ENCODE measurements at regions not wholly inside any gene's neighbourhood (a gene's known extent, or its start where the extent isn't known, plus 50 kb on each side); places are given as distances from the start of the nearest gene placed in this dataset.

DNA sequence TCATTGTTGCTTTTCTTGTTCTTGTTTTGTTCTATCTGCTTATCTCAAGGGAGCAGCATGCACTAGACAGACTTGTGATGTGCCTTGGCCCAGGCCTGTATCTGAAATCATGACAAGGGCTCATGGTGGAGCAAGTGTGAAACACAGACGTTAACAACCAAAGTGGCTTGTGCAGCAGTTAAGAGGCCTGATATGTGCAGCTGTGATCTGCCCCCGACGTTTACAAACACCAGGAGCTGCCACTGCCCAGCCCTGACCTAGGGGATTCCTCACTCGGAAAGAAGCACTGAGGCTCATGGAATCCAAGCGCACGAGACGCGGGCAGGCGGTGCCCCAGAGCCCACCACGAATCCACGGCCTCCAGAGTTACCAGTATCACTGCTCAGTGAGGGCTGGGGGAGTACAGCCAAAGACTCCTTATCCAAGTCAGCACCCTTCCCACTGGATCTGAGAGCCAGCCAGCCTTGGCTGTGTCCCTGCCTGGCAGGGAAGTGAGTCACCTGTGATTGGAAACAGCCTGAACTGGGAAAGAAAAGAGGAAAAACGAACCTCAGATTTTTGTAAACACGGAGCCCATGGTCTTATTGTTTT lies 62.3 kb upstream of the SNTG2 start:
- intact Hi-C loops (cut with DNase I), result no loop called here
- H3K9me3 ChIP-seq, result no peaks in the 10 kb centered on the region
- no peaks in the 10 kb centered on the region for H3K36me3 ChIP-seq
- DNase-seq, result no peak
- peaks cover 0 to 8% (median 4%) of the 10 kb centered on the region in 4 donors for H3K4me1 ChIP-seq
- WGBS, 2 donors, result 79 to 84% methylated on average over 13 of the region's 13 CpGs
- no peak overlapping the region for H3K27ac ChIP-seq
- H3K4me3 ChIP-seq, result no peak overlapping the region
- peaks cover 0 to 40% (median 0%) of the 10 kb centered on the region in 3 donors for H3K27me3 ChIP-seq
- TF ChIP-seq POLR2A (IDR thresholded peaks at IDR 0.05) (no peak), POLR2AphosphoS5 (IDR thresholded peaks at IDR 0.05) (no peak), EP300 (IDR thresholded peaks at IDR 0.05) (no peak)
- TF ChIP-seq, protein P1, sequence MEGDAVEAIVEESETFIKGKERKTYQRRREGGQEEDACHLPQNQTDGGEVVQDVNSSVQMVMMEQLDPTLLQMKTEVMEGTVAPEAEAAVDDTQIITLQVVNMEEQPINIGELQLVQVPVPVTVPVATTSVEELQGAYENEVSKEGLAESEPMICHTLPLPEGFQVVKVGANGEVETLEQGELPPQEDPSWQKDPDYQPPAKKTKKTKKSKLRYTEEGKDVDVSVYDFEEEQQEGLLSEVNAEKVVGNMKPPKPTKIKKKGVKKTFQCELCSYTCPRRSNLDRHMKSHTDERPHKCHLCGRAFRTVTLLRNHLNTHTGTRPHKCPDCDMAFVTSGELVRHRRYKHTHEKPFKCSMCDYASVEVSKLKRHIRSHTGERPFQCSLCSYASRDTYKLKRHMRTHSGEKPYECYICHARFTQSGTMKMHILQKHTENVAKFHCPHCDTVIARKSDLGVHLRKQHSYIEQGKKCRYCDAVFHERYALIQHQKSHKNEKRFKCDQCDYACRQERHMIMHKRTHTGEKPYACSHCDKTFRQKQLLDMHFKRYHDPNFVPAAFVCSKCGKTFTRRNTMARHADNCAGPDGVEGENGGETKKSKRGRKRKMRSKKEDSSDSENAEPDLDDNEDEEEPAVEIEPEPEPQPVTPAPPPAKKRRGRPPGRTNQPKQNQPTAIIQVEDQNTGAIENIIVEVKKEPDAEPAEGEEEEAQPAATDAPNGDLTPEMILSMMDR (IDR thresholded peaks at IDR 0.05), result no peak

DNA sequence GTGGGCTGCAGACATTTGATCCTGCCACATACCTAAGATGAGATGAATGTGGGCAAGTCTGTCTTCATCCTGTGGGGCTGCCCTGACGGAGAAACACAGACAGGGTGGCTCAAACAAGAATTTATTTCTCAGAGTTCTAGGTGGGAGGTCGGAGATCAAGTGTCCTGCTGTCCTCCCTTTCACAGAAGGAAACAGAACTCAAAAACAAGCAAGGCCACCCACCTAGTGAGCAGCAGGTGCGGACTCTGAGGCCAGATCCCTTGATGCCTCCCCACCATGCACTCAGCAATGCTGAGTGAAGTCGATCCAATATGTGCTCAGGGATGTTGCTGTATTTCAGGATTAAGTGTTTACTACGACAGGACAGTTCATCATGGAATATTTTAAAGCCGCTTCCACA lies 63.0 kb upstream of the SNTG2 start:
- no peaks in the 10 kb centered on the region for H3K9me3 ChIP-seq
- no peak overlapping the region for H3K4me3 ChIP-seq
- TF ChIP-seq POLR2A (IDR thresholded peaks at IDR 0.05) (no peak), EP300 (IDR thresholded peaks at IDR 0.05) (no peak)
- H3K36me3 ChIP-seq, result no peaks in the 10 kb centered on the region
- peaks cover 0 to 8% (median 4%) of the 10 kb centered on the region in 4 donors for H3K4me1 ChIP-seq
- no peak for DNase-seq
- peaks cover 0 to 44% (median 0%) of the 10 kb centered on the region in 3 donors for H3K27me3 ChIP-seq
- intact Hi-C loops (cut with DNase I), result no loop called here
- WGBS, 2 donors, result 78 to 79% methylated on average over 6 of the region's 6 CpGs
- no peak overlapping the region for H3K27ac ChIP-seq

DNA sequence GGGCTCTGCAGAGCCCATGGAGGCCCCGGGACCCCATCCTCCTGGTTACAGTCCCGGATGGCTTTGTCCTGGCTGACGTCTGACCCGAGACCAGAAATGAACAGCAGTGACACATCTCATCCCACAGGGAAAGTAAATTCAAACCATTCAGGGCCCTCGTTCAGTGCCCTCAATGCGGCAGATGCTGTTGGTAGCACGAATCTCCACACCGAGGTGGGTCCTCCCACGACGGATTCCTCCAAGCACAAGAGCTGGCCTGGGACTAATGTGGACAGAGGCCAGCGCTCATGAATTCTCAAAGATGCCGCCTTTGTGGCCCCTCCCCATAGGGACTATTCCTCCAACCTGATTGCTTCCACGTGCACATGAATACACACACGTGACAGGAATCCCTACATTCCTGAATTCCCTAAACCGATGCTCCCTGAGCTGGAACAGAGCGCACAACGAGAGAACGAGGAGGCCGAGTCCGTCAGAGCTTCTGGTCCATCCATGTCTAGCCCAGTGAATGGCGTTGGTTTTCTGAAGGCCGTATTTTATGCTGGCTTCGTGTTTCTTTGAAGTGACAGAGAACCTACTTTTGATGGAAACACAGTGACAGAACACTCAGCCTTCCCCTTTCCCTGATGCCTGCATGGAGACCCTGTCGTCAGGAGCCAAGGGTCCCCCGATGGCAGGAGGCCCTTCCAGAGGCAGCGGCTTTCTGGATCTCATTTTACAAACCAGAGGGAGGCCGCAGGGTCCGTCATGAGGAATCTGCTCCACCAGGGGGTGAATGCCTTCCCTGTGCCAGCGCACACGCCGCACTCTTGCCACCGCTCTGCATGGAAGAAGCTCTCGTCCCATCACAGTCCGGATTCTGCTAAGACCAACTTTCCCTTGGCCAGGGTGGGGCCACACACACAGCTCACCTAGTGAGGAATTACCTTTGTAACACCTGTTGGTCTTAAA lies 64.3 kb upstream of the SNTG2 start:
- no peaks in the 10 kb centered on the region for H3K36me3 ChIP-seq
- peaks cover 0 to 8% (median 4%) of the 10 kb centered on the region in 4 donors for H3K4me1 ChIP-seq
- TF ChIP-seq POLR2AphosphoS5 (IDR thresholded peaks at IDR 0.05) (no peak), POLR2A (IDR thresholded peaks at IDR 0.05) (no peak), EP300 (IDR thresholded peaks at IDR 0.05) (no peak)
- TF ChIP-seq, protein P1 (IDR thresholded peaks at IDR 0.05), result no peak
- no peak overlapping the region for H3K27ac ChIP-seq
- H3K4me3 ChIP-seq, result no peak overlapping the region
- intact Hi-C loops (cut with DNase I), result no loop called here
- no peak for DNase-seq
- peaks cover 0 to 46% (median 3%) of the 10 kb centered on the region in 3 donors for H3K27me3 ChIP-seq
- WGBS, 2 donors, result 74 to 91% methylated on average over 34 of the region's 34 CpGs
- H3K9me3 ChIP-seq, result no peaks in the 10 kb centered on the region

DNA sequence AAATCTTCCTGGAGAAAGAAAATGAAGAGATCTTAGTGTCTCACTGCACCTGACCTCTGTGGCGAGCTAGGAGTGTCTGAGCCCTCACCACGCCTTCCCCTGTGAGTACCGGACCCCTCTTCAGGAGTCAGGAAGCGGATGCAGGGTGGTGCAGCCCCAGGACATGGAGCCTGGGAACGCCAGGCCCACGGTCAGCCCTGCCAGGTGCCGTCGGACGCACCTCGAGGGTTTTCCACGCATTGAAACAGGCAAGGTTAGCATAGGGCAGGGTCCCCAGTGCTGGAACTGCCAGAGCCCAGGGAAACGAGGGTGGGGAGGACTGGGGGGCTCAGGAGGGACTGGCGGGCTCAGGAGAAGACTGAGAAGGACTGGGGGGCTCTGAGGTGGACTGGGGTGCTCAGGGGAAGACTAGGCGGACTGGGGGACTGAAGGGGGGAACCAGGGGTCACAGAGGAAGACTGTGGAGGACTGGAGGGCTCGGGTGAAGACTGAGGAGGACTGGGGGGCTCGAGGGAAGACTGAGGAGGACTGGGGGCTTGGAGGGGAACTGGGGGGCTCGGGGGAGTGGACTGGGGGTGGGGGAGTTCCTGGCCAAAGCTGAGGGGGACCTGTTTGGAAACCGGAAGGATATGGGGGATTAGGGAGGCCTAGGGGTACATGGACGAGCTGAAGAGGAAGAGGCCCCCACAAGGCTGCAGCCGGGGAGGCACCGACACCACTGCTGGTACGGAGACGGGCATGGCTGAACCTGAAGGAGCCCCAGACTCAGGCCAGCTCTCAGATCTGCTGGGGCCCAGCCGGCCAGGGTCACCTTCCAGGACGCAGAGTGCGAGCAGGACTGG lies 65.2 kb upstream of the SNTG2 start:
- 50 to 67% methylated on average over 26 of the region's 26 CpGs for WGBS, 2 donors
- no peaks in the 10 kb centered on the region for H3K9me3 ChIP-seq
- H3K27me3 ChIP-seq, result peaks cover 0 to 55% (median 3%) of the 10 kb centered on the region in 3 donors
- peaks cover 0 to 8% (median 4%) of the 10 kb centered on the region in 4 donors for H3K4me1 ChIP-seq
- no peaks in the 10 kb centered on the region for H3K36me3 ChIP-seq
- TF ChIP-seq EP300 (IDR thresholded peaks at IDR 0.05) (no peak), POLR2AphosphoS5 (IDR thresholded peaks at IDR 0.05) (no peak), POLR2A (IDR thresholded peaks at IDR 0.05) (no peak)
- TF ChIP-seq, protein P1 (IDR thresholded peaks at IDR 0.05), result no peak
- no peak for DNase-seq
- intact Hi-C loops (cut with DNase I), result no loop called here
- H3K4me3 ChIP-seq, result no peak overlapping the region
- no peak overlapping the region for H3K27ac ChIP-seq
